ENCODE measurements at regions not wholly inside any gene's neighbourhood (a gene's known extent, or its start where the extent isn't known, plus 50 kb on each side); places are given as distances from the start of the nearest gene placed in this dataset.
A peak's percentile ranks its signal among the peaks of the same experiment; 100 is the strongest.

DNA sequence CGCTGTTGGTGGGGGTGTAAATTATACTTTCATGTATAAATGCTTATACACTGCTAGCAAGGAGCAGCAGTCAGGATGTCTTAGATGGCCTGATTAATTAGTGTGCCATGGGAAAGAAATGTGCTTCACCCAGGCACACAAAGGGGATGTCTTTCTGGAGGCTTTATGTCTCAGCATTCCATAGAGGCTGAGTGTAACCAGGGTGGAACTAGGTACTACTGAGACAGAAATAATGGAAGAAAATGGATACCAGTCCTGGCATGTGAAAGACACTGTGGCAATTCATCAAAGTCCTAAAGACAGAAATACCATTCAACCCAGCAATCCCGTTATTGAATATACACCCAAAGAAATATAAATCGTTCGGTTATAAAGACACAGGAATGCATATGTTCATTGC is 52.5 kb downstream of the PF4 start:
- Histone ChIP-seq H3K36me3 (ENCODE audit: control insufficient read depth in 4 of 4, insufficient read depth in 4 of 4, low read length in 3 of 4) (no peaks in the 10 kb centered on the region), H3K9me3 (ENCODE audit: control extremely low read depth in 1 of 5, control insufficient read depth in 4 of 5, insufficient read depth in 2 of 5, low read depth in 1 of 5, low read length in 4 of 5) (peaks cover 0 to 15% (median 0%) of the 10 kb centered on the region in 5 experiments), H3K4me3 (ENCODE audit: control insufficient read depth in 1 of 7, extremely low read depth in 1 of 7, insufficient read depth in 4 of 7, low read depth in 2 of 7, low read length in 6 of 7) (no peak overlapping the region), H3K27ac (ENCODE audit: insufficient read depth in 1 of 2, low read depth in 1 of 2, low read length in 2 of 2, poor library complexity in 1 of 2, severe bottlenecking in 2 of 2) (no peak overlapping the region), H3K27me3 (replicated peaks in 2 of 5; ENCODE audit: control insufficient read depth in 4 of 5, insufficient read depth in 5 of 5, low read length in 4 of 5) (no peaks in the 10 kb centered on the region), H3K4me1 (ENCODE audit: control extremely low read depth in 1 of 4, control insufficient read depth in 4 of 4, insufficient read depth in 4 of 4, low read length in 3 of 4) (no peaks in the 10 kb centered on the region)
- DNase-seq, result no peak
- POLR2A ChIA-PET, result no interaction called here
- CTCF ChIA-PET, result no interaction called here
- 100% methylated on average over 2 of the region's 4 CpGs for WGBS (ENCODE audit: insufficient coverage)

DNA sequence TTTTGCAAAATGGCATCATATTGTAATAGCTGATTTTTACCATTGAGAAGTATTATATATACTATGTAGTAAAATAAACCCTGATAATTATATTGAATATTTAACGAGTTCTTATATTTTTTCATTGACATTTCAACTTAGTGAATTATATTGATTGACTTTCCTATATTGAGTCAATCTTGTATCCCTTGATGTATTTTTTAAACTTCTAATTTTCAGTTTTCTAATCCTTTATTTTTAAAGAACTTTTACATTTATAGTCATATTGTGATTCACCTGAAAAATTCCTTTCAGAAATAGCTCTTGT is 54.4 kb downstream of the CXCL1 start:
- ChIA-PET POLR2A (no interaction called here), CTCF (interaction anchor here (0.9 to 2.0 kb wide), 5 partner anchors 55 to 263 kb away, joined by 3 to 6 read pairs (median 3); partner anchors contain the start of gene CXCL1)
- H3K36me3 ChIP-seq (ENCODE audit: control insufficient read depth in 4 of 4, insufficient read depth in 4 of 4, low read length in 3 of 4), result no peaks in the 10 kb centered on the region
- peaks cover 0 to 10% (median 0%) of the 10 kb centered on the region in 5 experiments for H3K9me3 ChIP-seq (ENCODE audit: control extremely low read depth in 1 of 5, control insufficient read depth in 4 of 5, insufficient read depth in 2 of 5, low read depth in 1 of 5, low read length in 4 of 5)
- no CpG with 5 or more reads among the region's 1 CpG for WGBS (ENCODE audit: insufficient coverage)
- no peaks in the 10 kb centered on the region for H3K27me3 ChIP-seq (replicated peaks in 2 of 5; ENCODE audit: control insufficient read depth in 4 of 5, insufficient read depth in 5 of 5, low read length in 4 of 5)
- no peak overlapping the region for H3K4me3 ChIP-seq (ENCODE audit: control insufficient read depth in 1 of 7, extremely low read depth in 1 of 7, insufficient read depth in 4 of 7, low read depth in 2 of 7, low read length in 6 of 7)
- peaks cover 0 to 8% (median 6%) of the 10 kb centered on the region in 4 experiments for H3K4me1 ChIP-seq (ENCODE audit: control extremely low read depth in 1 of 4, control insufficient read depth in 4 of 4, insufficient read depth in 4 of 4, low read length in 3 of 4)
- no peak overlapping the region for H3K27ac ChIP-seq (ENCODE audit: insufficient read depth in 1 of 2, low read depth in 1 of 2, low read length in 2 of 2, poor library complexity in 1 of 2, severe bottlenecking in 2 of 2)
- no peak for DNase-seq

DNA sequence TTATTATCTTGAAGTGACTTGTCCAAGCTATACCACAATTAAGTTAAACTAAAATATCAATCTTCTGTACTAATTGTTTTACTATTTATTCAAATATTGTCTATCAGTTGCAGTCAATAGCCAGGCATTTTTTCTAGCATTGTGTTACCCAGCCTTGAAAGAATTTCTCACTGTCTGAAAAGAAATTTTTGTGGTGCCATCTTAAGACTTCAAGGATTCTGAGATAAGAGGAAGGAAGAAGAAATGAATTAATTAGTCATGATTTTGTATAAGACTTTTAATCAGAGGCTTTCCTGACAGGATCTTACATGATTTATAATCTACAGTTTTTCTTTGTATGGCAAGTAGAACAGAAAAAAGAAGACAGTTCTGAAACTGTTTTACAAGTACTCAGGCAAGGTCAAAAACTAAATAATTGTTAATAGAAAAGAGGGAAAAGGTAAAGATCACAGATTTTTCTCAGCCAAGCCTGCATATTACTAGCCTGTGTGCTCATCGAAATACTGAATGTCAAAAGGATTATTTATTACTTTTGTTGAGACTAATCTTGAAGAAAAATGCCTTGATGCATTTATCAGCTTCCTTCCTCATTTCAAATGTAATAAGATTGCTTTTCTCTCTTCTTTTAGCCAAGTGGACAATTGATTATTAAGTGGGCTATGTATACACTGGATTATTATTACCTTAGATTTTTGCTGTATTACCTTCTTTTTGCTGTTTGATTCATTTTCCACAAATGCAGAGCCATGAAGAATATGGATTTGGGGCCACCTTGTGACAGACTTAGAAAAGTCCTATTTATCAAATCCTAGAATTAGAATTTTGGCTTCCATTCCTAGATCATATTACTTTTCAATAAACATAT is 53.8 kb downstream of the CXCL1 start:
- POLR2A ChIA-PET, result no interaction called here

DNA sequence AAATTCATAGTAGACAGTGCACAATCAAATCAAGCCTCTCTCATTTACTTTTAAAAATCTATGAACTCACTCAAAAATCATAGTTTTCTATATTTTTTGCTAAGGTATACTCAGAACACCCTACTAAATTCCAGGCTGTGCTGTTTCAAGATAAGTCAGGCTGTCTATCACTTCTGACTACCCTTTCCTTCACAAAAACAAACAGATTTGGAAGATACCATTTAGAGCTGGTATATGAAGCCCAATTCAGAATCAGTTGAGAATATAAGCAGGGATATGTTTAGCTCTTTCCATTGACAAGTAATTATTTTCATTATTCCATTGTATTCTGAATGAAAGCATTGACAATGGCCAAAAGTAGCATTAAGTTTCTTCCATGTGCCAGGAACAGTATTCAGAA is 53.1 kb downstream of the CXCL1 start:
- CTCF ChIA-PET, result interaction anchor here (1.2 to 2.0 kb wide), 3 partner anchors 53 to 260 kb away, joined by 3 to 6 read pairs (median 5); partner anchors contain the start of gene CXCL1
- no peak overlapping the region for H3K27ac ChIP-seq (ENCODE audit: insufficient read depth in 1 of 2, low read depth in 1 of 2, low read length in 2 of 2, poor library complexity in 1 of 2, severe bottlenecking in 2 of 2)

More for the DNA sequence above, 53.8 kb downstream of the CXCL1 start:
- H3K9me3 ChIP-seq (ENCODE audit: control extremely low read depth in 1 of 5, control insufficient read depth in 4 of 5, insufficient read depth in 2 of 5, low read depth in 1 of 5, low read length in 4 of 5), result peaks cover 0 to 8% (median 0%) of the 10 kb centered on the region in 5 experiments
- DNase-seq, result peak; percentile 22 to 79 (median 62)
- H3K36me3 ChIP-seq (ENCODE audit: control insufficient read depth in 4 of 4, insufficient read depth in 4 of 4, low read length in 3 of 4), result no peaks in the 10 kb centered on the region
- H3K4me1 ChIP-seq (ENCODE audit: control extremely low read depth in 1 of 4, control insufficient read depth in 4 of 4, insufficient read depth in 4 of 4, low read length in 3 of 4), result peaks cover 0 to 8% (median 6%) of the 10 kb centered on the region in 4 experiments
- CTCF ChIA-PET, result interaction anchor here (0.9 to 2.0 kb wide), 6 partner anchors 54 to 263 kb away, joined by 3 to 6 read pairs (median 4); partner anchors contain the start of gene CXCL1
- H3K27ac ChIP-seq (ENCODE audit: insufficient read depth in 1 of 2, low read depth in 1 of 2, low read length in 2 of 2, poor library complexity in 1 of 2, severe bottlenecking in 2 of 2), result no peak overlapping the region
- no peaks in the 10 kb centered on the region for H3K27me3 ChIP-seq (replicated peaks in 2 of 5; ENCODE audit: control insufficient read depth in 4 of 5, insufficient read depth in 5 of 5, low read length in 4 of 5)
- no peak overlapping the region for H3K4me3 ChIP-seq (ENCODE audit: control insufficient read depth in 1 of 7, extremely low read depth in 1 of 7, insufficient read depth in 4 of 7, low read depth in 2 of 7, low read length in 6 of 7)
- no CpG with 5 or more reads among the region's 1 CpG for WGBS (ENCODE audit: insufficient coverage)

More for the DNA sequence above, 53.1 kb downstream of the CXCL1 start:
- DNase-seq, result no peak
- H3K9me3 ChIP-seq (ENCODE audit: control extremely low read depth in 1 of 5, control insufficient read depth in 4 of 5, insufficient read depth in 2 of 5, low read depth in 1 of 5, low read length in 4 of 5), result peaks cover 0 to 7% (median 0%) of the 10 kb centered on the region in 5 experiments
- H3K4me1 ChIP-seq (ENCODE audit: control extremely low read depth in 1 of 4, control insufficient read depth in 4 of 4, insufficient read depth in 4 of 4, low read length in 3 of 4), result peaks cover 0 to 8% (median 6%) of the 10 kb centered on the region in 4 experiments
- no peaks in the 10 kb centered on the region for H3K27me3 ChIP-seq (replicated peaks in 2 of 5; ENCODE audit: control insufficient read depth in 4 of 5, insufficient read depth in 5 of 5, low read length in 4 of 5)
- POLR2A ChIA-PET, result no interaction called here
- no peaks in the 10 kb centered on the region for H3K36me3 ChIP-seq (ENCODE audit: control insufficient read depth in 4 of 4, insufficient read depth in 4 of 4, low read length in 3 of 4)
- H3K4me3 ChIP-seq (ENCODE audit: control insufficient read depth in 1 of 7, extremely low read depth in 1 of 7, insufficient read depth in 4 of 7, low read depth in 2 of 7, low read length in 6 of 7), result no peak overlapping the region
